Neural cell (in vitro differentiated cells): ENCODE measurements at regions not wholly inside any gene's neighbourhood (a gene's known extent, or its start where the extent isn't known, plus 50 kb on each side); places are given as distances from the start of the nearest gene placed in this dataset.

ENCODE experiments used
- EP300 ChIP-seq: fragments of 450-650 bp; conservative IDR thresholded peaks from 2 replicates; pipeline ENCODE4 v1.6.1; 2014; ENCODE audit warnings: antibody characterized with exemption, mild to moderate bottlenecking, moderate library complexity; ENCODE audit not compliant: poor library complexity, severe bottlenecking
- POLR2AphosphoS5 ChIP-seq: IDR thresholded peaks from 2 replicates; pipeline ENCODE4 v1.6.1; 2012
- SMC3 ChIP-seq: fragments of 450-650 bp; conservative IDR thresholded peaks from 2 replicates; pipeline ENCODE4 v1.6.1; 2014; ENCODE audit warnings: antibody characterized with exemption, mild to moderate bottlenecking, moderate library complexity; ENCODE audit not compliant: poor library complexity
- TF ChIP-seq, protein P1 (sequence below): fragments of 450-650 bp; IDR thresholded peaks from 2 replicates; pipeline ENCODE4 v1.5.1; 2014; ENCODE audit warnings: antibody characterized with exemption, mild to moderate bottlenecking, moderate library complexity; ENCODE audit not compliant: poor library complexity, severe bottlenecking

DNA sequence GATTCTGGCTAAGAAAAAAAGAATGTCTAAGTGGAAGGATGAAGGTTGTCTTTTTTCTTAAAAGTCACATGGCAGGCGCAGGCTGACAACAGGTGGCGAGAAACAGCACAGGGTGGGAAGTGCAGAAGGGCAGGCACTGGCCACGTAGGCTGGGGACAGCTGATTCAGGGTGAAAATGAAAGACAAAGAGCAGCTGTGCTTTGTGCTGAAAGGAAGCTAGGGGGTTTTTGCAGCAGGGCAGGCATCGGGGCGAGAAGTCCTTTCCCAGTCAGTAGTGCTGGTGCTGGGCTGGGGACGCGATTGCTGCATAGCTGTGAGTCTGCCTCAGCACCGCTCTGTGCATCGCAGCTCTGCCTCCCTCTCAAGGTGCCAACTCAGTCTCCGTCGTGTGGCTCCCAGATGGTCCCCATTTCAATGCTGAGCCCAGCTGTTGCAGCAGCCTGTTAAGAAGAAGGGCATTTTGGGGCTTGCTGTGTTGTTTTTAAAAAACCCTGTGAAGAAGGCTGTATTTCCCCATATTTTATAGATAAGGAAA lies 183.1 kb upstream of the CCL2 start:
- TF ChIP-seq, protein P1, sequence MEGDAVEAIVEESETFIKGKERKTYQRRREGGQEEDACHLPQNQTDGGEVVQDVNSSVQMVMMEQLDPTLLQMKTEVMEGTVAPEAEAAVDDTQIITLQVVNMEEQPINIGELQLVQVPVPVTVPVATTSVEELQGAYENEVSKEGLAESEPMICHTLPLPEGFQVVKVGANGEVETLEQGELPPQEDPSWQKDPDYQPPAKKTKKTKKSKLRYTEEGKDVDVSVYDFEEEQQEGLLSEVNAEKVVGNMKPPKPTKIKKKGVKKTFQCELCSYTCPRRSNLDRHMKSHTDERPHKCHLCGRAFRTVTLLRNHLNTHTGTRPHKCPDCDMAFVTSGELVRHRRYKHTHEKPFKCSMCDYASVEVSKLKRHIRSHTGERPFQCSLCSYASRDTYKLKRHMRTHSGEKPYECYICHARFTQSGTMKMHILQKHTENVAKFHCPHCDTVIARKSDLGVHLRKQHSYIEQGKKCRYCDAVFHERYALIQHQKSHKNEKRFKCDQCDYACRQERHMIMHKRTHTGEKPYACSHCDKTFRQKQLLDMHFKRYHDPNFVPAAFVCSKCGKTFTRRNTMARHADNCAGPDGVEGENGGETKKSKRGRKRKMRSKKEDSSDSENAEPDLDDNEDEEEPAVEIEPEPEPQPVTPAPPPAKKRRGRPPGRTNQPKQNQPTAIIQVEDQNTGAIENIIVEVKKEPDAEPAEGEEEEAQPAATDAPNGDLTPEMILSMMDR: no peak
- TF ChIP-seq EP300 (no peak), SMC3 (no peak), POLR2AphosphoS5 (no peak)
